ENCODE measurements at regions not wholly inside any gene's neighbourhood (a gene's known extent, or its start where the extent isn't known, plus 50 kb on each side); places are given as distances from the start of the nearest gene placed in this dataset.
"Not testable (repeated sequence)": the region's sequence is repeated elsewhere in the genome, so short reads cannot be mapped to it uniquely, and the experiment has no call there.

- no peak for DNase-seq
Observed at GRCh38 chr3:94615275-94616065, 552.6 kb downstream of the NSUN3 start.

DNA sequence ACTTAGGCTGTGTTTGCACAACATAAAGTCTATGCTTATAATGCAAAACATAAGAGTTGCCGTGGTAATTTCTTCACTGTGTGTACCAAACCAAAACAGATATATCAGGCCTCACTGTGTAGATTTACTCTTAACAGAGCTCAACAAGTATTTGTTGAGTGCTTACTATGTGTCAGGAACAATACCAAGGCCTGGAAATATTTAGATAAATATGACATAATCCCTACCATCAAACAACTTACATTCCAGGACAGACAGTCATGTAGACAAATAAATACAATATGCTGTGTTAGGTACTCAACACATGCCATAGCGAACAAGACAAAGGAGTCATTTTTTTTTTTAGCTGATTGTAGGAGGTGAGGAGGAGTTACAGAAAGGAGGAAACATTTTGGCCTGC is 554.0 kb downstream of the NSUN3 start:
- no peak for DNase-seq

GRCh38 chr3:94617312-94617711 is 554.5 kb downstream of the NSUN3 start:
- no peak for DNase-seq

- no peak for DNase-seq
Observed at GRCh38 chr3:94619643-94620042, 556.8 kb downstream of the NSUN3 start.

- DNase-seq = no peak
Observed at GRCh38 chr3:94626573-94626972, 563.7 kb downstream of the NSUN3 start.

DNA sequence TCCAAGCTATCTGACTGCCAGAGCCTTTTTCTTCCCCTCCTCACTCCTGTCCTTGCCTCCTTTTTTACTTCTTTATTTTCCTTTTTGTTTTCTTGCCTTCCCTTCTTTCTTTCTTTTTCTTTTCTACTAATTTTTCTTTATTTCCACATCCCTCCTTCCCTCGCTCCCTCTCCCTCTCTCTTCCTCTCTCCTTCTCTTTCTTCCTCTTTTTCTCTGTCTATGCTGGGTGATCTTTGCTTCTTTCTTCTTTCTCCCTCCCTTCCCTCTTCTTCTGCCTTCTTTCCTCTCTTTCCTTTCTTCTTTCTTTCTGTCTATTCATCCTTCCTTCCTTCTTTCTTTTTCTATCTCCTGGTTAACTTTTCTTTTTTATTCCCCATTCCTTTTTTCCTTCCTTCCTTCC is 564.8 kb downstream of the NSUN3 start:
- no peak for DNase-seq

DNA sequence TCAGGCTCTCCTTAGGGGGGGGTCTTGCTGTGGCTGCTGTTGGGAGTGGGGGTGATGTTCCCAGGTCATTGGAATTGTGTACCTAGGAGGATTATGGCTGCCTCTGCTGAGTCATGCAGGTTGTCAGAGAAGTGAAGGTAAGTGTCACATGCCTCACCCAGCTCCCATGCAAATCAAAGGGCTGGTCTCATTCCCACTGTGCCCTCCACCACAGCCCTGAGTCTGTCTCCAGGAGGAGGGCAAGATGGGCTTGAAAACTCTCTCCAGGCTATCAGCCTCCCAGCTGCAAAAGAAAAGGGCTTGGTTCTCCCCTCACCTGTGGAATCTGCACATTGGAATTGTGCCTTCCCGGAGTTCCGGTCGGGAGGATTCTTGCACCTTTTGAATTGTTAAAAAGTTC is 580.5 kb downstream of the NSUN3 start:
- DNase-seq = no peak

GRCh38 chr3:94645790-94646189 is 582.9 kb downstream of the NSUN3 start:
- no peak for DNase-seq

GRCh38 chr3:94647131-94647530 is 584.3 kb downstream of the NSUN3 start:
- no peak for DNase-seq

DNA sequence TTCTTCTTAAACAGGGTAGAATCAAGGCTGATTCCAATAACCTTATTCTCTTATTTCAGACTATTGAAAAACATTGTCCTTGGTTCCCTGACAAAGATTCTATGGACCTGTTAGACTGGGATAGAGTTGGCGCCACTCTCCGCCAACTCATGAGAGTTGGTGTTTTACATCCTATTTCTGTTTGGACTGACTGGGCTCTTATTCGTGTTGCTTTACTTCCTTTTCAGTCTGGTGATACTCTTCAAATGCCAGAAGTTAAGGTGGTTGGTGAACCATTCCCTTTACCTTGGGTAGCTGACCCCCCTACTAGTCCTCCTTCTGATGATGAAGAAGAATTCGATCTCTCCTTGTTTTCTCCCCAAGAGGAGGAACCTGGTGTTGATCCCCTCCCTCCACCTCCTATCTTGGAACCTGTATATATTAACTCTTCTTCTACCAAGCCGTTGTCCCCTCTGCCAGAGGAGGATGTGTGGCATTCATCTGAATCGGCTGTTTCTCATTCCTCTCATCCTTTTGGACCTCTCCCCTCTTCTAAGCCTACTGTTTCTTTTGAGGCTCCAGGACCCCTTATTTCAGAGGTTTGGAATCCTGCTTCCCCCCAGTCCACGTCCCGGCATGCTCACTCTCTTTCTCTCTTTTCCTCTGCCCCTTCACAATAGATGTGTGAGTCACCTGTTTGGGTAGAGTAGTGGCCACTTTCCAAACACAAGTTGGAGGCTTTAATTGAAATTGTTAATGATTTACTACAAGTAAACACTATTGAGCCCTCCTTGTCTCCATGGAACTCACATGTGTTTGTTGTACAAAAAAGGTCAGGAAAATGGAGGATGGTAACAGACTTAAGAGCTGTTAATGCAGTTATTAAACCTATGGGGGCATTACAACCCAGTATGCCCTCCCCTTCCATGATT is 585.7 kb downstream of the NSUN3 start:
- not testable (repeated sequence) for DNase-seq

GRCh38 chr3:94654096-94654495 is 591.2 kb downstream of the NSUN3 start:
- no peak for DNase-seq

DNA sequence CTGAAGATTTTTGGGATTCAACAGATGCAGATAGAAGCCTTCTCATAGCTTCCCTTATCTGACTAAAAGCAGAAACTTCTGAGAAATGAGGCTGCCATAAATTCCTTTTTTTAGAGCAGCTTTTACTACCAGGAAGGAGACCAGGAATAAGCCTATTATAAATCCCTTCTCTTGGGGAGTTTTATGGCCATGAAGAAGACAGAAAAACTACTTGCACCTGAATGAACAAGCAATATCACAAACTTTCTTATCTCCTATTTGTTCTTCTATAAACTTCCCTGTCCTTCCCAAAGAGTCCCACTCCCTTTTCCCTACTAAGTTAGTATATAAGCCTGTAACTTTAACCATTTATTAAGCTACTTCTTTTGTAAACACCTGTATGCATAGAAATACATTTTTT is 603.1 kb downstream of the NSUN3 start:
- no peak for DNase-seq

DNA sequence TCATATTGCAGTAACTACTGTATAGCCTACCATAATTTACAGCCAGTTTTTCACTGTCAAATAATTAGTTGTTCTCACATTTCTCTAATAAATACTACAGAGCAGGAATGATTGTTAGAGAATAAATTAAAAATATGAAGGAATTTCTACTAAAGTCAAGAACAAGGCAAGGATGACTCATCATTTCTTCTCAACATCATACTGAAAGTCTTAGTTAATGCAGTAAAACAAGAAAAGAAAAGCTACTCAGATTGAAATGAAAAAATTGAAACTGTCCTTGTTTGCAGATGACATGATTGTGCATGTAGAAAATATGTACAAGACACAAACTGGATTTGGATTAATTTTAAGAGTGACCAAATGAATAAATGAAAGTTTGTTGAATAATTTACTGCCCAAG is 608.2 kb downstream of the NSUN3 start:
- DNase-seq = no peak

DNA sequence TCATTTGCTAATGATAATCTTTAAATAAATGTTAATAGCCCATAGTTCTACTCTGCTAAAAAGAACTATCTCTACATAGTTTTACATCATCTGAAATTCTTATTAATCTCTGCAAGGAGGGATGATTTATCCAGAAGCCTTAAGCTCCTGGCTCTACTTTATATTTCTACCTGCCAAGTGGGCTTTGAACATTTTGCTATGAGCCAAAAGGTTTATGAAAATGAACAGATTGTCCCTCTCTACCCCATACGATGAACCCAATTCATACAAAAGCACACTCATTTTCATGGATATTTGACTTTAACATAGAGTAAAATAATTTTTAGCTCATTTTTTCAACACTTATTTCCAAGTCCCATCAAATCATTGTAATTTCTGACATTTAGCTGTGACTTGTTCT is 611.0 kb downstream of the NSUN3 start:
- no peak for DNase-seq

DNA sequence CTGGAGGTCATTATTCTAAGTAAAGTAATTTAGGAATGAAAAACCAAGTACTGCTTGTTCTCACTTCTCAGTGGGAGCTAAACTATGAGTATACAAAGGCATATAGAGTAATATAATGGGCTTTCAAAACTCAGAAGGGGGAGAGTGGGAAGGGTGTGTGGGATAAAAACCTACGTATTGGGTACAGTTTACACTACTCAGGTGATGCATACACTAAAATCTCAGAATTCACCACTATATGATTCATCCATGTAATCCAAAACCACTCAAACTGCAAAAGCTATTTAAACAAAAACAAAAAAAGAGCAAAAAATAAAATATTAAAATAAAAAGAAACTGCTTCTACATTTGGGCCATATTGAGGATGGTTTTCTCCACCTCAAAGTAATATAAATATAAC is 623.3 kb downstream of the NSUN3 start:
- no peak for DNase-seq

DNA sequence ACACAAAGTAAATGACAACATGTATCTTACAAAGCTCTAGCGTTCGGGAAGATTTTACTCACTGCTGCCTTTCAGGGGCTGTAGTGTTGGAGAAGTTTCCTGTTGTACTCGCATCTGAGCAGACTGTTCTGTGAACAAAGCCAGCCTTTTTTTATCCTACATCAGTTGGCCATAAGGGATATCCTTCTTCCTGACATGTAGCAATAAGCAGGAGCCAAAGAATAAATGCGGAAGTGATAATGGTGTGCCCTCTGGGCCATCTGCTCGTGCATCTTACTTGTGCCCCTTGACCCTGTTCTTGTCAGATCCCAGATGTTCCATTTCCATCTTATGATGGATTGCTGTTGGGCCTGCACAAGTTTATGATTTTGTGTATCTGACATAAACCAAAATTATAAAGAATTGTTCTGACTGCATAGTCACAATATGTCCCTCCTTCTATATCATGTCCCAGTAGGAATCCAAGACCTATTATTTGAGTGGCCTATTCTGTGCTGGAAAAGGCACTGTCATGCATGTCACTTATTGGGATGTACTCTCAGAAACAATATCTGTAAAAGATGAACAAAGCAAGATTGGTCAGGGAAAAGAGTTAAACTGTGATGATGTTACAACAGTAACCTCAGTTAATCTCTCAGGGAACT is 631.3 kb downstream of the NSUN3 start:
- DNase-seq = no peak

DNA sequence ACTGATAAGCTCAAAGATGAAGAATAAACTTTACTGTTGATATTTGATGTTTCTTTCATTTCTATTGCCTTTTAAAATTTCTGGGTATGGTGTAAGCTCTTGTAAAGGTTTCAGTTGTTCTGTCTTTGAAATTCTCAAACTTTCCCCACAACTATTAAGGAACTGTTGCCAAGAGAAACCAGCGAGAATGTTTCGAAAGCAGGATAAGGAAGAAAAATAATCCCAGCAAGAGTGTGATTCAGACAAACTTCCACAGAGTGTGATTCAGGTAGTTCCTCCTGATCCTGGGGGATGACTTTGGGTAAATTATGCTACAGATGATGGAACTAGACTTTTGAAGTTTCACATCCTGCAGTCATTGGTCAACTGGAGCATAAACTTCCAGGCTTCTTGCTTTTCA is 632.0 kb downstream of the NSUN3 start:
- DNase-seq = no peak

- DNase-seq = no peak
Observed at GRCh38 chr3:94704467-94704866, 641.6 kb downstream of the NSUN3 start.

- DNase-seq = no peak
Observed at GRCh38 chr3:94709249-94709902, 646.5 kb downstream of the NSUN3 start.

DNA sequence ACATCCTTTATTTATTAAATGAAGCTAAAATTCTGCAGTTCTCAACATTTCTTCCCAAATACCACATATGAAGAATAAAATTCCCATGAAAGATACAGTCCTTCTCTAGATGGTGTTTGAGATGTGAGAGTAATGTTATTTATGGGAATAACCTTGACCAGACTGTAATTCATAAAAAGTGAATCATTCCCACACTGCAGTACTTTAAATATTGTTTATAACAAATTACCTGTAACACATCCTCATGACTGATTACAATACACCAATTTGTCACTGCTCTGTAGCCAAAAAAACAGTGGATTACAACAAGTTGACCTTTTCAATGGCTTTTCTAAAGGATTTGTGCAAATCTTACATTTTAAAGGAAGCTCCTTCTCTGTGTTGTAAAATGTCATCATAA is 651.3 kb downstream of the NSUN3 start:
- no peak for DNase-seq

DNA sequence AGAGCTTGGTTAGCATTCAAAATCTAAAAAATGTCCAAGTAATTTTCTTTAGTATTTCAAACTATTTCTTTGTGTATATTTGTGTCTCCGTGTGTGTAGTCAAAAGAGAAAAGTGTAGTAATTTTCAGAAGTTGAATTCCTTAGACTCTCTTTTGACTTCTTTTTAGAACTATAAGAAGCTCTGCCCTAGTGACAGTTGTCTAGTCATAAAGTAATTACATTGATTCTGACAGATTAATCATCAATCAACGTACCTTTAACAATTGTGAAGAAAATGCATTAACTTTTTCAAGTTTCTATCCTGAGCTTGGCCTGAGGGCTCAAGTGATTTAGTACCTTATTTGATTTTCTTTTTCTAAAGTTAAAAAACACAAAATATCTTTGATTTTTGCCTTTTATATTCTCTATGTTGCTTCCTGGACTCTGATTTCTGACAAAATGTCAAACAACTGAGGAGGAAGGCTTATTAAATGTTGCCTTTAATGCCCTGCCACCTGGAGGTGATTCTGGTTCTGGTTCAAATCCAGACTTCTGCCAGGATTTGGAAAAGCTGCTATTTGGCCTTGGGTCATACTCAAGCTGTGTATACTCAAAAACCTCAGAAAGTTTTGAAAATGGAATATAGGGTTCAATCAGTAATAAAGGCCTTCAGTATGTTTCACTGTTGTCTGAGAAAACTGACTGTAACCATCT is 653.6 kb downstream of the NSUN3 start:
- DNase-seq = no peak

GRCh38 chr3:94734206-94734605 is 671.3 kb downstream of the NSUN3 start:
- no peak for DNase-seq

DNA sequence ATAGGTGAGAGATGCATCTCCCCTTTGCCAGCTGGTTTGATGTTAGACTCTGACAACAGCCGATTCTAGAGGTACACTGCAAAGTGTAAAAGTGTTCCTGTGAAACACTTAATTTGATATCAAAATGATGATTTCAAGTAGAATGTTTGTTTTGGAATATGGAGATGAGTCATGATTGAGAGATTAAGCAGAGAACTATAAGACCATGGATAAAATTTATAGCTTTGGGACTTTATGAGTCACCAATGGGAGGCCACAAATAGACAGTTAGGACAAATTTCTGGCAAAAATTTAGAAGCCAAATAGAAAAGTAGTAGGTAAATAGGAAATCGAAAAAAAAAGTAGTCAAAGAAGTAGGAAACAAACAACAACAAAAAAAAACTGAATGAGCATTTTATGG is 672.5 kb downstream of the NSUN3 start:
- no peak for DNase-seq
